IgD-negative memory B cell (primary cell): ENCODE measurements at regions not wholly inside any gene's neighbourhood (a gene's known extent, or its start where the extent isn't known, plus 50 kb on each side); places are given as distances from the start of the nearest gene placed in this dataset.
A peak's percentile ranks its signal among the peaks of the same experiment; 100 is the strongest.

Source experiments
- H3K27ac Mint-ChIP-seq, 3 donors: one replicate each; pipeline ENCODE4 v1.8.0; 2020 to 2022; ENCODE audit warnings: mild to moderate bottlenecking in 3 of 3, mixed read lengths in 3 of 3, moderate library complexity in 1 of 3
- H3K27me3 Mint-ChIP-seq: one replicate; pipeline ENCODE4 v1.8.0; 2021; ENCODE audit warnings: mixed read lengths
- H3K36me3 Mint-ChIP-seq: one replicate; pipeline ENCODE4 v1.8.0; 2020; ENCODE audit warnings: mild to moderate bottlenecking, mixed read lengths
- H3K4me1 Mint-ChIP-seq, 3 donors: one replicate each; pipeline ENCODE4 v1.8.0; 2020 to 2022; ENCODE audit warnings: mixed read lengths in 3 of 3, mild to moderate bottlenecking in 1 of 3
- H3K4me3 Mint-ChIP-seq, 4 donors: one replicate each; pipeline ENCODE4 v1.8.0; 2020 to 2022; ENCODE audit warnings: mild to moderate bottlenecking in 4 of 4, mixed read lengths in 4 of 4, moderate library complexity in 3 of 4
- H3K9me3 Mint-ChIP-seq, 3 donors: one replicate each; pipeline ENCODE4 v1.8.0; 2020 to 2021; ENCODE audit warnings: mixed read lengths in 3 of 3, mild to moderate bottlenecking in 1 of 3

DNA sequence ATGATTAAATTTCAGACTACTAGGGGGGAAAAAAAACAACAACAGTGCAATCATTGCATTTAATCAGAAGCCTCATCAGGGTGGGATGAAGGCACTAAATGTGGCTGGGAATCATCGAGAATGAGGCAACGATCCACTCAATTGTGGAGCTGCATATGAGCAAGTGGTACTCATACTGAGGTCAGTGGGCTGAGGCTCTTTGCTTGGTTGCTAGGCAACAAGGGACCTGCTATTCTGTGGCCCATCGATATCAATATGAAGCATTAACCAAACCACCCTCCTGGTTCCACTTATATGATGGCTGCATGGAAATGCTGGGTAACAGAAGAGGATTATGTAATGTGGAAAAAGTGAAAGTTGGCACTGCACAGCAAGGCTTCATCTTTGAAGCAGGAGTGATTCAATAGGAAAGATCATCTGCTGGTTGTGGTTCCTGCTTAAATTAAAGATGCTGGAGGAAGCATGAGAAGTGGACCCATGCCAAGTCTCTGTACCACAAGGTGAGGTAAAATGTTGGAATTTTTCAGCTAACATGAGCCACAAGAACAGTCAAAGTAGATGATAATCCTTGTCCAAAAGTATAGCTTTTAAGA lies 159.8 kb upstream of the HMHB1 start:
- Mint-ChIP-seq H3K36me3 (no peaks in the 10 kb centered on the region), H3K4me3 (no peak overlapping the region), H3K27me3 (peaks cover 1% of the 10 kb centered on the region), H3K27ac (no peak overlapping the region), H3K4me1 (peaks cover 0 to 2% (median 0%) of the 10 kb centered on the region in 3 donors), H3K9me3 (no peaks in the 10 kb centered on the region)

DNA sequence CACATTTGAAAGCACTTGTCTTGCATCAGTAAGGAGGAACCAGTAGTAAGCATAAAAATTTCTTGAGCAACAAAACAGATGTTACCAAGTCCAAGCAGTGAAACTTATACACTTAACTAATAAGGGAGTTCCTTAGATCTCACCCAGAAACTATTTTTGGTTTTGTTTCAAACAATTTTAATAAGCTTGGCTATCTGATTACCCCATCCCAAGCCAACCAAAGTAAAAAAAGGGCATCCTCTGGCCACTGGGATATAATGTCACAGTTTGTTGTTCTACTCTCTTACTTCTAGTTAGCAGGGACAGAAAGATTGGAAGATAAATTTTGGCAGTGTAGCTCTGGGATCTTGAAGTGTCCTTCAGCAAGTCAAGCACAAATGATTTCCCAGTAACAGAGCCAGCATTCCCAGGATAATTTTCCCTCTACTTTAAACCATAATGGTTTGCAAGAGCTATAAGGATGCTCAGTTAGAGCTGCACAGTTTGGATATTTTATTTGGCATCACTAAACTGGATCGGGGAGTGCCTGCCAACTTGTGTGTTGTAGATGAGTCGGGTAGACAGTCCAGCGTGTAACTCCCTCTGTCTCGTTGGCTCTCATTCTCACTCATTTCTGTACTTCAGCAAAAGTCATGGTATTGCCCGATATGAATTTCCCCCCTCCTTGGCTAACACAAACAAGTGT lies 161.9 kb upstream of the HMHB1 start:
- Mint-ChIP-seq H3K27ac (no peak overlapping the region), H3K36me3 (no peaks in the 10 kb centered on the region), H3K4me1 (peaks cover 0 to 2% (median 0%) of the 10 kb centered on the region in 3 donors), H3K27me3 (peaks cover 1% of the 10 kb centered on the region), H3K9me3 (no peaks in the 10 kb centered on the region), H3K4me3 (peak overlapping the region in 1 of 4 donors; percentile 6)

DNA sequence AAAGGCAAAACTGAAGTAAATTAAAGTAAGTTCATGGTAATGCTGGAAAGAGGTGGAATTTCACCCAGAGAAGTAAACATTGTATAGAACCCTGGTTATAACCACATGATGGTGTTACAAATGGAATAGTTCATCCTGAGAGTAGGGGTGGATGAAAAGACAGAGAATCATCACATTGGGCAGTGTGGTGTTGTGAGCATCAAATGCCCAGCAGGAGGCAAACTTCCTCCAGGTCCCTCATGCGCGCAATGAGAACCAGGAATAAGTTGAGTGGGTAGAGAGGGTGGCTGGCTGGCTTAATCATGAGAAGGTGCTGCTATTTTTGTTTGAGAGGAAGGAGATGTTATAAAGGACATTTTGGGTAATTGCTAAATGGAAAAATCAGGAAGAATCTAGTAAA lies 163.3 kb upstream of the HMHB1 start:
- Mint-ChIP-seq H3K27me3 (peaks cover 1% of the 10 kb centered on the region), H3K36me3 (no peaks in the 10 kb centered on the region), H3K4me1 (peaks cover 0 to 2% (median 0%) of the 10 kb centered on the region in 3 donors), H3K27ac (no peak overlapping the region), H3K4me3 (no peak overlapping the region), H3K9me3 (no peaks in the 10 kb centered on the region)

DNA sequence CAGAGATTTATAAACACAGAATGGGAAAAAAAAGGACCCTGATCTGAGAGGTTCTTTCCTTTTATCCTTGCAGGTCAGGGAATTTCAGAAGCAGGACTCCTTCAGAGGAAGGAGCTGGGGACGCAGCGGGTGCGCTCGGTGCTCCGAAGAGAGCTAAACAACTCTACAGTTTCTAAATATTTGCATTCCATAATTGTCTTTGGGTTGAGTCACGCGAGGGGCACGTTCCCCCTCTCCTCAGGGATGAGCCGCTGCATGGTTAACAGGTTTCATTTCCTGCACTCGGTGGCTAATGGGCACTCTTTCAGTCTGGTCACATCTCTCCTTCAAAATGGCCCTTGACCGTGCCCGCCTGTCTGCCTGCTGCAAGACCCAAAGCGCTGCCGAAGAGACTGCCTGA lies 165.0 kb upstream of the HMHB1 start:
- Mint-ChIP-seq H3K36me3 (no peaks in the 10 kb centered on the region), H3K4me1 (peaks cover 0 to 2% (median 0%) of the 10 kb centered on the region in 3 donors), H3K9me3 (no peaks in the 10 kb centered on the region), H3K4me3 (no peak overlapping the region), H3K27ac (no peak overlapping the region), H3K27me3 (peaks cover 1% of the 10 kb centered on the region)

DNA sequence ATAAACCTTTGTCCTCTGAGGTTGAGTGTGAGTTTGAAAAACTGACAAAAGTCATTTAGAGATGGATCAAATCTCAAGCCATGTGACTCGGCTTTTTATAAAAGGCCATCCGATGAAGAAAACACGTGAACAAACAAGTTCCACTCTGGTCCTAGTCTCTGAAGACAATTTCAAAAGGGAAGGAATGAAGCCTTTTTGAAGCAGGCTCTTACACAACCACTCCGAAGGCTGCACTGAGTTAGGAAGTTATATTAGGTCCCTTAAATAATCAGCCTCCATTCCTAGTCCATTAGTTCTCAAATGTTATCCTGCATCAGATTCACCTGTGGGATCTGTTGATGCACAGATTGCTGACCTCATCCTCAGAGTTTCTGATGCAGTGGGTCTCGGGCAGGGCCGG lies 166.6 kb upstream of the HMHB1 start:
- Mint-ChIP-seq H3K4me3 (no peak overlapping the region), H3K4me1 (peaks cover 0 to 2% (median 0%) of the 10 kb centered on the region in 3 donors), H3K27me3 (no peaks in the 10 kb centered on the region), H3K9me3 (no peaks in the 10 kb centered on the region), H3K27ac (no peak overlapping the region), H3K36me3 (no peaks in the 10 kb centered on the region)

DNA sequence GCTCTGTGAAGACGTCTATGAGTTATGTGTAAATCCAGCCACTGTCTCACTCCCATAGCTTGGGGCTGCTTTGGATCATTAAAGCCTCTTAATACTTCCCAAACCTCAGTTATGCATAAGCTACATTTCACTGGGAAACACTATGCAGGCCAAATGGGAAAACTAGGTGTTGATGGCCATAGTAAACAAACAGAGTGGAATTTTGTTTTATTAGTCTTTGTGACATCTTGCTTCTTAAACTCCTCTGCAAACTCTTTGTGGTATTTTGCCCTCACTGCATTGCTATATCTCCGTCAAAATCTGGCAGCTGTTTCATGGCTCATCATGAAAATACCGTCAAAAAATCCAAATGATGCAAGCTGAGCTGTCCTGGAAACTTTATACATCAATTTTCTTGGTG lies 167.2 kb upstream of the HMHB1 start:
- Mint-ChIP-seq H3K4me1 (peaks cover 0 to 2% (median 0%) of the 10 kb centered on the region in 3 donors), H3K9me3 (no peaks in the 10 kb centered on the region), H3K36me3 (no peaks in the 10 kb centered on the region), H3K27ac (no peak overlapping the region), H3K27me3 (no peaks in the 10 kb centered on the region), H3K4me3 (no peak overlapping the region)

DNA sequence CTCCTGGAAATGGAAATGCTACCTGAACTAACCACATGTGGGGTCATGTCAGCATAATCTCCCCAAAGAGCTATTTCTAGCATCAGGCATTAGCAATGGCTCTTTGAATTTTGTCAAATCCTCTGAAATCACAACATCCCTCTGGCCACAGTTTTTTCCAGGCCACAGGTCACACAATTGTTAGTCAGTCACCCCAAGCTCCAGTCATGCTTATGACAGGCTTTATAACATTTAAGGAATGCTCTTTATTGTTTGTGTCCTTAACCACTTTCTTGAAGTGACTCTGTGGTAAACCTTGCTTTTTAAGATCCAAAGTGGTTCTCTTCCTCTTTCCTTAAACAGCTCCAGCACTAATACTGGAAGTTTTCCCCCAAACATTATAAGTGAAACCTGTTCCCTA lies 169.2 kb upstream of the HMHB1 start:
- H3K27ac Mint-ChIP-seq: no peak overlapping the region
- no peaks in the 10 kb centered on the region for H3K9me3 Mint-ChIP-seq
- H3K4me3 Mint-ChIP-seq: peak overlapping the region in 1 of 4 donors; percentile 15
- H3K36me3 Mint-ChIP-seq: no peaks in the 10 kb centered on the region
- no peaks in the 10 kb centered on the region for H3K27me3 Mint-ChIP-seq
- no peaks in the 10 kb centered on the region for H3K4me1 Mint-ChIP-seq

DNA sequence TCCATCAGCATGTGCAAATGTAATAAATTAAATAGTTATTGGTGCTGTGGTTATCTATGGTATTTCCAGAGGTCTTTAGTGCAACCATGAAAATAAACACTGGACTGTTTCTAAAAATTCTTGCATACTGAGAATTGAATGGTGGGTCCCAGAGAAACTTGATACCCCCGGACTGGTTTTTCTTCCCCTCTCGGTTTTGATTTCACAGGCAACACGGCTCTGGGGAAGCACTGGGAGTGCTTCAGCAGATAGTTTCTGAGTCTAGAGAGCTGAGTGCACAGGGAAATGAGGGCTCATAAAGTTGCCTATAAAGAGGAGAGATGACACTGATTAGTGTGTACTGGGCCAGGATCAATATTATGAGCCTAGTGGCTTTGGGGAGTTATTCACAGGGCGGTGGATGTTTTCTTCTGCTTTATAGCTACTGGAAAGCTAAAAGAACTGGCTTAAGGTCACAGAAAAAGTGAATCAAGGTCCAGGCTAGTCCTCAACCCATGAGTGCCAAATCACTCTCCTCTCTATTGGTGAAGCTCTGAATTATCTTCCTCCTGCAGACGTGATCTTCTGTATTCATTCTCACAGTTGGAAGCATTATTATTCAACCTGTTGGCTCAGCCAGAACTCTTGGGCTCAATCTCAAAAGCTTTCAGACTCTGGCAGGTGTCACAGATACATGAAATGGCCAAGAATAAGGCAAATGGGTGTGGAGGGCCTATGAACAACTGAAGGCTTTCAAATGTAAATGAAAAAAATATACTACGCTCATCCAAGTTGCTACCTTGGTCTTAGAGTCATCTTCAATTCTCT lies 170.2 kb upstream of the HMHB1 start:
- H3K4me3 Mint-ChIP-seq: no peak overlapping the region
- H3K4me1 Mint-ChIP-seq: no peaks in the 10 kb centered on the region
- H3K27me3 Mint-ChIP-seq: no peaks in the 10 kb centered on the region
- H3K27ac Mint-ChIP-seq: no peak overlapping the region
- no peaks in the 10 kb centered on the region for H3K9me3 Mint-ChIP-seq
- no peaks in the 10 kb centered on the region for H3K36me3 Mint-ChIP-seq

DNA sequence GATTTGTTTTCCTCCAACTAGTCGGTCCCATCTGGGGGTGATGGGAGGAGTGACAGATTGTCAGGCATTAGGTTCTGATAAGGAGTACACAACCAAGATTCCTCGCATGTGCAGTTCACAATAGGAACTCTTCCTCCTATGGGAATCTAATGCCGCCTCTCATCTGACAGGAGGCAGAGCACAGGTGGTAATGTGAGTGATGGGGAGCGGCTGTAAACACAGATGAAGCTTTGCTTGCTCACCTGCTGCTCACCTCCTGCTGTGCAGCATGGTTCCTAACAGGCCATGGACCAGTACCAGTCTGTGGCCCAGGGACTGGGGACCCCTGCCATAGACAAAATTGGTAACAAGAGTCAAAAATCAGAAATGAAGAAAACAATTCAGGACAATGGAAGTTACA lies 173.3 kb upstream of the HMHB1 start:
- no peaks in the 10 kb centered on the region for H3K36me3 Mint-ChIP-seq
- H3K4me1 Mint-ChIP-seq: peaks cover 0 to 1% (median 0%) of the 10 kb centered on the region in 3 donors
- H3K4me3 Mint-ChIP-seq: no peak overlapping the region
- H3K27ac Mint-ChIP-seq: no peak overlapping the region
- no peaks in the 10 kb centered on the region for H3K9me3 Mint-ChIP-seq
- no peaks in the 10 kb centered on the region for H3K27me3 Mint-ChIP-seq

DNA sequence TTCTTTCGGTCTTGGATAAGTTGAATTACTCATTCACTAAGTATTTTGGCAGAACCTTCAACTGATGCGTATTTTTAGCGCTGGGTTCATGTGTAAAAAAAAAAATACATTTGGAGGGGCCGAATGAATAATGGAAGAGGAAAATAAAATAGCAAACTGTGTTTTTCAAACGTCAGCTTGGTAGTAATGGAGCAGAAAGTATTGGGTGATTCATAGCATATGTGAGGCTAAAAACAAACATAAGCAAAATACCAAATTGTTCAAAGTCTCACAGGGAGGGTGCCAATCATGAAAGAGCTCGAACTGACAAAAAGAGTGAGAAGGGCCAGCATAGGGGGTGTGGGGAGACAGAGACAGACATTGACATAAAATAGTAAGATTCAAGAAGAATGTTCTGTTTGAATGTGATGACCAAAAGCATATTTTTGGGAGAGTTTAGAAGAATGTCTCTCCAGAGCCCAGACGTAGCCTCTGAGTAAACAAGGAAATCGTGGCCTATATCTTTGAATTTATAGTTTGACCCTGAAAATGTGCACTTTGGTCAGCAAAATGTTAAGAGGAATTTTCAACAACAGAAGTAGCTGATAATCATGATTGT lies 174.9 kb upstream of the HMHB1 start:
- H3K27ac Mint-ChIP-seq: no peak overlapping the region
- no peaks in the 10 kb centered on the region for H3K36me3 Mint-ChIP-seq
- H3K4me1 Mint-ChIP-seq: peaks cover 0 to 1% (median 0%) of the 10 kb centered on the region in 3 donors
- no peaks in the 10 kb centered on the region for H3K27me3 Mint-ChIP-seq
- no peak overlapping the region for H3K4me3 Mint-ChIP-seq
- H3K9me3 Mint-ChIP-seq: no peaks in the 10 kb centered on the region

DNA sequence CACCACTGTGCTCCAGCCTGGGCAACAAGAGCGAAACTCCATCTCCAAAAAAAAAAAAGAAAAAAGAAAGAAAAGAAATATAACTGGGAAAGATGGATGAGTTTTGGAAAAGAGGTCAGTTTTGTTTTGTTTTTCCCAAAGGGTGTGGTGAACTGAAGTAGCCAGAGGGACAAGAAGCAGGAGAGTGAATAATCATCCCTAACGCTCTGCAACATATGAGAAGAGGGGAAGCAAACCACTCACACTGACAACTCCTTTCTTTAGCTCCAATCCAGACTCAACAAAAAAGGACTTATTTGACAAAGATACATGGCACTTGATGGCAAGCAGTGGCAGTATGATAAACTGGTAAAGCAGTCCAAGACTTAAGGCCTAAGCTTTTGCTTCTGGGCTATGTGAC lies 176.1 kb upstream of the HMHB1 start:
- Mint-ChIP-seq H3K4me3 (no peak overlapping the region), H3K27ac (no peak overlapping the region), H3K9me3 (no peaks in the 10 kb centered on the region), H3K36me3 (no peaks in the 10 kb centered on the region), H3K27me3 (no peaks in the 10 kb centered on the region), H3K4me1 (peaks cover 0 to 1% (median 0%) of the 10 kb centered on the region in 3 donors)

DNA sequence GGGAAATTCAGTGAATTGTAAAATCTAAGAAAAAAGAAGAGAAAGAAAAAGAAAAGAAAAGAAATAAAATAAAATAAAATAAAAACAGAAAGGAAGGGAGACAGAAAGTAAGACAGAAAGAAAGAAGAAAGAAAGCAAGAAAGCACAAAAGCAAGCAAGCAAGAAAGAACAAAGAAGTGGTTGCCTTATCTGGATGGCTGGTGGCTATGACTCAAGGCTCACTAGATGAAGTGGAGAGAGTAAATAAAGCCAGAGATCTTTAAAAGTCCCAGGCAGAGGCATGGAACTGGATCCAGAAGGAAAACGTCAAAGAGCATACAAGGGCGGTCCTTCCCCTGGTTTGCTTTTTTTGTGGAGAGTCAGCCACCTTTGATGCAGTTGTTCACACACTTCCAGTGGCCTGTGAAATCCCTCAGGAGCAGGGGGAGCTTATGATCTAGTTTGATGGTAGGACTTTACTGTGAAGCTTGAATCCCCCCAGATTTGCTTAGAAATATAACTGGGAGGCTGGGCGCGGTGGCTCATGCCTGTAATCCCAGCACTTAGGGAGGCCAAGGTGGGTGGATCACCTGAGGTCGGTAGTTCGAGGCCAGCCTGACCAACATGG lies 176.7 kb upstream of the HMHB1 start:
- Mint-ChIP-seq H3K9me3 (no peaks in the 10 kb centered on the region), H3K27me3 (no peaks in the 10 kb centered on the region), H3K4me3 (no peak overlapping the region), H3K27ac (peak overlapping the region in 1 of 3 donors; percentile 35), H3K36me3 (no peaks in the 10 kb centered on the region), H3K4me1 (peaks cover 0 to 1% (median 0%) of the 10 kb centered on the region in 3 donors)

DNA sequence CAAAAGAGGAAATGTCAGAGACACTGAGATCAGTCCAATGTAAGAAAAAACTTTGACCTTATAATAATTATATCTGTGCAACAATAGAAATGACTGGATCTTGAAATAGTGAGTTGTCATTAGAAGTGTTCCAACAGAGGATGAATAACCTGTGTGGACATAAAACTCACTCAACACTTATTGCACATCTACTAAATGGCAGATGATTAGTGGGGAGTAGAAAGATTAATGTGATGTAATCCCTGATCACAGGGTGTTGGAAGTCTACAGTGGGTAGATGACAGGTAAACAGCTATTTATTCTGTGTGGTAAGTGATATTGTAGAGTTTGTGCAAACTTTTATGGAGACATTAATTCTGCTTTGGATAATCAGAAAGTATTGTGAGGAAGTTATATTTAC lies 177.3 kb upstream of the HMHB1 start:
- Mint-ChIP-seq H3K4me1 (peaks cover 0 to 1% (median 0%) of the 10 kb centered on the region in 3 donors), H3K36me3 (no peaks in the 10 kb centered on the region), H3K27ac (no peak overlapping the region), H3K4me3 (no peak overlapping the region), H3K9me3 (no peaks in the 10 kb centered on the region), H3K27me3 (no peaks in the 10 kb centered on the region)

DNA sequence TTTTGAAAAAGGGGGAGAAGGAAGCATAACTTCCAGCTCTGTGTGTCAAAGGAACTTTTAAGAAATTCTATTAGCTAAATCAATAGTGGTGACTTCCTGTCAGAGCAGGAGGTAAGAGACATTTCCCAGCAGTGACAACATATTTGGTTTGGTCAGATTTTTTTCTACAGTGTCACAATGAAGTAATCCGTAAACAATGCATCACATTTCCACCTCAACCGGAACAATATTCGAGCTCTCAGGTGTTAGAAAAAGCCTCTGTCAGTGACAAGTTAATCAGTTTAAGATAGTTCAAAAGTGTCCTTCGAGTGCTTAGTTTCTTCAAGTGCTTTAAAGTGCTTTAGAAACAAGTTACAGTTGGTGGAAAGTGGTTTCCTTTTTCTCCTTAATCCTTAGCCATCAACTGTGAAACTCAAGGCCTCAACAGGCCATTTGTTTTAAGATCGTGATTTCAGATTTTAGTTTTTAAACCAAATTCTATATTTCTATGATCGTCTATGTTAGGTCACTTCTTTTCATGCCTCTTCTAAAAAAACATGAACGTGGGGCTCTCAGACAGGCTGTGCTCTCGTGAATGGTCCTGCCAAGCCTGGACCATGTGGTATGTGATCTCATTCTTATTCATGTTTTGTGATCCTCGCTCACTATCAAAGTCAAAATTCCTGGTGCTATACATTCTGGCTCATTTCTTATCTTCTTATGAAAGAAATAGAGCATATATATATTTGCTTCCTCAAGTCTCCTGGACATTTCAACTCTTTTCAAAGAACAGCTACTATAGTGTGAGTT lies 181.9 kb upstream of the HMHB1 start:
- peaks cover 0 to 2% (median 0%) of the 10 kb centered on the region in 3 donors for H3K9me3 Mint-ChIP-seq
- peaks cover 0 to 1% (median 0%) of the 10 kb centered on the region in 3 donors for H3K4me1 Mint-ChIP-seq
- H3K27me3 Mint-ChIP-seq: no peaks in the 10 kb centered on the region
- no peak overlapping the region for H3K27ac Mint-ChIP-seq
- H3K4me3 Mint-ChIP-seq: no peak overlapping the region
- no peaks in the 10 kb centered on the region for H3K36me3 Mint-ChIP-seq
